ENCODE measurements at regions not wholly inside any gene's neighbourhood (a gene's known extent, or its start where the extent isn't known, plus 50 kb on each side); places are given as distances from the start of the nearest gene placed in this dataset.

GRCh38 chr9:89882930-89883361, 278.1 kb downstream of the GADD45G start:
- no peak overlapping the region for H3K27ac ChIP-seq
- no peaks in the 10 kb centered on the region for H3K9me3 ChIP-seq
- H3K4me1 ChIP-seq, result peaks cover 0 to 22% (median 12%) of the 10 kb centered on the region in 4 donors
- WGBS, 2 donors, result 91 to 98% methylated on average over 7 of the region's 7 CpGs
- TF ChIP-seq POLR2AphosphoS5 (IDR thresholded peaks at IDR 0.05), result no peak
- TF ChIP-seq EP300 (IDR thresholded peaks at IDR 0.05), result no peak
- H3K36me3 ChIP-seq, result no peaks in the 10 kb centered on the region
- ATAC-seq (ENCODE audit: low FRiP score in 2 of 2), result no peak
- no peak for DNase-seq
- no peak overlapping the region for H3K4me3 ChIP-seq
- no peaks in the 10 kb centered on the region for H3K27me3 ChIP-seq

- peaks cover 0 to 18% (median 10%) of the 10 kb centered on the region in 4 donors for H3K4me1 ChIP-seq
- DNase-seq (no peak), ATAC-seq (ENCODE audit: low FRiP score in 2 of 2) (no peak)
- 95 to 100% methylated on average over 7 to 10 of the region's 12 CpGs for WGBS, 2 donors
- TF ChIP-seq POLR2A (IDR thresholded peaks at IDR 0.05), result no peak
- no peaks in the 10 kb centered on the region for H3K27me3 ChIP-seq
- no peaks in the 10 kb centered on the region for H3K36me3 ChIP-seq
- no peaks in the 10 kb centered on the region for H3K9me3 ChIP-seq
- H3K4me3 ChIP-seq, result no peak overlapping the region
- no peak overlapping the region for H3K27ac ChIP-seq
These were observed 278.9 kb downstream of the GADD45G start for GRCh38 chr9:89883401-89884341.

GRCh38 chr9:89884356-89885083, 279.7 kb downstream of the GADD45G start:
- Histone ChIP-seq H3K4me1 (peaks cover 0 to 10% (median 2%) of the 10 kb centered on the region in 4 donors), H3K4me3 (no peak overlapping the region), H3K27me3 (no peaks in the 10 kb centered on the region), H3K27ac (no peak overlapping the region), H3K36me3 (no peaks in the 10 kb centered on the region), H3K9me3 (no peaks in the 10 kb centered on the region)
- WGBS, 2 donors, result 91 to 96% methylated on average over 12 to 13 of the region's 13 CpGs
- TF ChIP-seq EP300 (IDR thresholded peaks at IDR 0.05) (no peak), POLR2AphosphoS5 (IDR thresholded peaks at IDR 0.05) (no peak), CTCF (IDR thresholded peaks at IDR 0.05) (no peak), POLR2A (IDR thresholded peaks at IDR 0.05) (no peak)
- ATAC-seq (ENCODE audit: low FRiP score in 2 of 2) (no peak), DNase-seq (no peak)

- no peak for ATAC-seq (ENCODE audit: low FRiP score in 2 of 2)
- Histone ChIP-seq H3K27ac (no peak overlapping the region), H3K9me3 (no peaks in the 10 kb centered on the region), H3K36me3 (no peaks in the 10 kb centered on the region), H3K27me3 (no peaks in the 10 kb centered on the region), H3K4me1 (peaks cover 0 to 8% (median 0%) of the 10 kb centered on the region in 4 donors), H3K4me3 (no peak overlapping the region)
- TF ChIP-seq EP300 (IDR thresholded peaks at IDR 0.05), result no peak
- DNase-seq, result no peak
- 92 to 95% methylated on average over 4 of the region's 4 CpGs for WGBS, 2 donors
These were observed 280.3 kb downstream of the GADD45G start for GRCh38 chr9:89885156-89885555.

- no peak for DNase-seq
- Histone ChIP-seq H3K27me3 (no peaks in the 10 kb centered on the region), H3K9me3 (no peaks in the 10 kb centered on the region), H3K4me3 (no peak overlapping the region), H3K4me1 (peaks cover 0 to 11% (median 3%) of the 10 kb centered on the region in 4 donors), H3K27ac (no peak overlapping the region), H3K36me3 (no peaks in the 10 kb centered on the region)
- no peak for ATAC-seq (ENCODE audit: low FRiP score in 2 of 2)
- no peak for TF ChIP-seq CTCF (IDR thresholded peaks at IDR 0.05)
- TF ChIP-seq POLR2AphosphoS5 (IDR thresholded peaks at IDR 0.05), result no peak
- no peak for TF ChIP-seq POLR2A (IDR thresholded peaks at IDR 0.05)
- TF ChIP-seq EP300 (IDR thresholded peaks at IDR 0.05), result no peak
- 67 to 83% methylated on average over 5 of the region's 5 CpGs for WGBS, 2 donors
These were observed 281.5 kb downstream of the GADD45G start for GRCh38 chr9:89886281-89886700.

GRCh38 chr9:89887286-89887685, 282.5 kb downstream of the GADD45G start:
- no peaks in the 10 kb centered on the region for H3K36me3 ChIP-seq
- TF ChIP-seq POLR2AphosphoS5 (IDR thresholded peaks at IDR 0.05) (no peak), EP300 (IDR thresholded peaks at IDR 0.05) (no peak), POLR2A (IDR thresholded peaks at IDR 0.05) (no peak), CTCF (IDR thresholded peaks at IDR 0.05) (no peak)
- peak in 1 of 2 donors; percentile 60 for DNase-seq
- H3K4me3 ChIP-seq, result no peak overlapping the region
- 83 to 89% methylated on average over 4 of the region's 4 CpGs for WGBS, 2 donors
- H3K27ac ChIP-seq, result no peak overlapping the region
- H3K27me3 ChIP-seq, result no peaks in the 10 kb centered on the region
- ATAC-seq (ENCODE audit: low FRiP score in 2 of 2), result no peak
- H3K9me3 ChIP-seq, result no peaks in the 10 kb centered on the region
- peaks cover 7 to 21% (median 12%) of the 10 kb centered on the region in 4 donors for H3K4me1 ChIP-seq

Measured in upper lobe of left lung (tissue), 6 donors.